IPS-18a (cell line): ENCODE measurements at regions not wholly inside any gene's neighbourhood (a gene's known extent, or its start where the extent isn't known, plus 50 kb on each side); places are given as distances from the start of the nearest gene placed in this dataset.
"Not testable (repeated sequence)": the region's sequence is repeated elsewhere in the genome, so short reads cannot be mapped to it uniquely, and the experiment has no call there.

Experiments used
- H3K27ac ChIP-seq: one replicate; pipeline ENCODE4 v1.5.1; 2013; ENCODE audit warnings: low read length
- H3K27me3 ChIP-seq: one replicate; pipeline ENCODE4 v1.6.1; 2013; ENCODE audit warnings: mild to moderate bottlenecking, low read length; ENCODE audit not compliant: control insufficient read depth, insufficient read depth
- H3K36me3 ChIP-seq: one replicate; pipeline ENCODE4 v1.6.1; 2013; ENCODE audit warnings: low read depth, low read length; ENCODE audit not compliant: control insufficient read depth
- H3K4me1 ChIP-seq: one replicate; pipeline ENCODE4 v1.6.1; 2013; ENCODE audit warnings: low read depth, low read length; ENCODE audit not compliant: control insufficient read depth
- H3K4me3 ChIP-seq: one replicate; pipeline ENCODE4 v1.5.1; 2013; ENCODE audit warnings: low read length
- H3K9ac ChIP-seq: one replicate; pipeline ENCODE4 v1.6.1; 2013; ENCODE audit warnings: mild to moderate bottlenecking, low read length, moderate library complexity
- H3K9me3 ChIP-seq: one replicate; pipeline ENCODE4 v1.6.1; 2013; ENCODE audit warnings: low read depth, low read length; ENCODE audit not compliant: control insufficient read depth

DNA sequence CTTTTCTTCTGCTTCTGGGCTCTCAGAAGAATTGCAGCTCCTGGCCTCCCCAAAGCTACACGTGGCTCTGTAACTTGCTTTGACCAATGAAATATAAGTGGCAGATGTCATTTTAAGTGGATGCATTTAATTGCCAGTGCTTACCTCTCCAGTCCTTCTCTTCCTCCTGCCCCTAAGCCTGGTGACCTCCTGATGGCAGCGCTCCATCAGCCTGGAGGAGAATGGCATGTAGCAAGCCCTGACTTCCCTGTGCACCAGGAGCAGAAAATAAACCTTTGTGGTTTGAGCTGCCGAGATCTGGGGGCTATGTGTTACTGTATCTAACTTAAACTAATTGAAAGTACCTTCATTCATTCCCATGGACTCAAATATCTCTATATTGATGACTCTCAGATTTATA is 304.7 kb upstream of the CHRNA7 start:
- not testable (repeated sequence) for H3K4me1 ChIP-seq, H3K9me3 ChIP-seq, H3K9ac ChIP-seq, H3K4me3 ChIP-seq, H3K27ac ChIP-seq, H3K27me3 ChIP-seq, H3K36me3 ChIP-seq

DNA sequence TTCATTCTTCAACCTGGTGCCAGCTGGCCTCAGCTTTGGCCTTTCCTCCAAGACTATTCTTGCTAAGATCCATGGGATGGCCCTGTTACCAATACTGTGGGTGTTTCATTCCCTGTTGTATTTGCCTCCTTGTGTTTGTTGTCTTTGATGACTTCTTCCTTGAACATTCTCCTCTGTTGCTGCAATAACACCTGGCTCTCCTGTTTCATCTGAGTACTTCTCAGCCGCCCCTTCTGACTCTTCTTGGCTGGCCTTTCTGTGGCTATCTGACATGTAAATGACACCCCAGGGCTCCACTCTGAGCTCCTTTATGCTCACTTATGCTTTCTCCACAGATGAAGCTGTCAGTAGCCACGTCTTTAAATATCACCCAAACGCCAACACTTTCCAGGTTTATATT is 302.7 kb upstream of the CHRNA7 start:
- Histone ChIP-seq H3K27me3 (no peaks in the 10 kb centered on the region), H3K27ac (no peak overlapping the region), H3K4me1 (peaks cover 3% of the 10 kb centered on the region), H3K9me3 (no peaks in the 10 kb centered on the region), H3K9ac (no peak overlapping the region), H3K36me3 (no peaks in the 10 kb centered on the region), H3K4me3 (no peak overlapping the region)

GRCh38 chr15:31732726-31733125 is 297.6 kb upstream of the CHRNA7 start:
- Histone ChIP-seq H3K9me3 (no peaks in the 10 kb centered on the region), H3K9ac (no peak overlapping the region), H3K4me3 (no peak overlapping the region), H3K27me3 (no peaks in the 10 kb centered on the region), H3K4me1 (peaks cover 2% of the 10 kb centered on the region), H3K27ac (no peak overlapping the region), H3K36me3 (no peaks in the 10 kb centered on the region)

- Histone ChIP-seq H3K4me1 (no peaks in the 10 kb centered on the region), H3K9ac (no peak overlapping the region), H3K27me3 (no peaks in the 10 kb centered on the region), H3K9me3 (no peaks in the 10 kb centered on the region), H3K36me3 (no peaks in the 10 kb centered on the region), H3K27ac (no peak overlapping the region), H3K4me3 (no peak overlapping the region)
Measured at GRCh38 chr15:31733424-31733823, 296.9 kb upstream of the CHRNA7 start.

DNA sequence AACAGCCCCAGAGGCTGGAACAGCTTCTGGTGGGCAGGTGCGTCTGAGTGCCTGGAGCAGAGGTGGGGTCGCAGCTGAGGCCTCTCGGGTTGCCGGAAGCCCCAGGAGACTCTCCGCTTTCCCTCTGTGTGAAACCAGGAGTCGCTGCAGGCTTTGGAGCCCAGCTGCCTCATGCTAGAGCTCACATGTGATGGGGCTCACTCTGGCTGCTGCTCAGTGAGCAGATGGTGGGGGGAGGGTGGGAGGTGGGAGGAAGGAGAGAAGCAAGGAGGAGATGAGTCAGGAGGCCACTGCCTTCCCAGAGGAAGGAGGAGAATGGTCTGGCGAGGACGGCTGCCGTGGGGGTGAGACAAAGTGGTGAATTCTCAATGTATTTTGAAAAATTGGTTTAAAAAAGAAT is 290.1 kb upstream of the CHRNA7 start:
- H3K27me3 ChIP-seq, result no peaks in the 10 kb centered on the region

GRCh38 chr15:31745841-31746240 is 284.5 kb upstream of the CHRNA7 start:
- no peak overlapping the region for H3K27ac ChIP-seq
- H3K4me3 ChIP-seq, result no peak overlapping the region
- no peaks in the 10 kb centered on the region for H3K36me3 ChIP-seq
- no peaks in the 10 kb centered on the region for H3K27me3 ChIP-seq
- H3K9ac ChIP-seq, result no peak overlapping the region
- no peaks in the 10 kb centered on the region for H3K4me1 ChIP-seq
- no peaks in the 10 kb centered on the region for H3K9me3 ChIP-seq

More for the DNA sequence above, 290.1 kb upstream of the CHRNA7 start:
- Histone ChIP-seq H3K4me3 (no peak overlapping the region), H3K27ac (no peak overlapping the region), H3K9ac (no peak overlapping the region), H3K4me1 (peaks cover 5% of the 10 kb centered on the region), H3K36me3 (no peaks in the 10 kb centered on the region), H3K9me3 (no peaks in the 10 kb centered on the region)

GRCh38 chr15:31752065-31752762 is 278.1 kb upstream of the CHRNA7 start:
- Histone ChIP-seq H3K9me3 (no peaks in the 10 kb centered on the region), H3K27me3 (no peaks in the 10 kb centered on the region), H3K4me3 (no peak overlapping the region), H3K27ac (no peak overlapping the region), H3K9ac (no peak overlapping the region), H3K4me1 (no peaks in the 10 kb centered on the region), H3K36me3 (no peaks in the 10 kb centered on the region)

GRCh38 chr15:31752905-31753304 is 277.4 kb upstream of the CHRNA7 start:
- no peaks in the 10 kb centered on the region for H3K36me3 ChIP-seq
- no peak overlapping the region for H3K9ac ChIP-seq
- H3K9me3 ChIP-seq, result no peaks in the 10 kb centered on the region
- no peaks in the 10 kb centered on the region for H3K4me1 ChIP-seq
- H3K27ac ChIP-seq, result no peak overlapping the region
- H3K27me3 ChIP-seq, result no peaks in the 10 kb centered on the region
- no peak overlapping the region for H3K4me3 ChIP-seq

- no peak overlapping the region for H3K4me3 ChIP-seq
- H3K9me3 ChIP-seq, result no peaks in the 10 kb centered on the region
- H3K4me1 ChIP-seq, result no peaks in the 10 kb centered on the region
- H3K27me3 ChIP-seq, result no peaks in the 10 kb centered on the region
- H3K9ac ChIP-seq, result no peak overlapping the region
- no peaks in the 10 kb centered on the region for H3K36me3 ChIP-seq
- H3K27ac ChIP-seq, result no peak overlapping the region
Measured at GRCh38 chr15:31758126-31758525, 272.2 kb upstream of the CHRNA7 start.

DNA sequence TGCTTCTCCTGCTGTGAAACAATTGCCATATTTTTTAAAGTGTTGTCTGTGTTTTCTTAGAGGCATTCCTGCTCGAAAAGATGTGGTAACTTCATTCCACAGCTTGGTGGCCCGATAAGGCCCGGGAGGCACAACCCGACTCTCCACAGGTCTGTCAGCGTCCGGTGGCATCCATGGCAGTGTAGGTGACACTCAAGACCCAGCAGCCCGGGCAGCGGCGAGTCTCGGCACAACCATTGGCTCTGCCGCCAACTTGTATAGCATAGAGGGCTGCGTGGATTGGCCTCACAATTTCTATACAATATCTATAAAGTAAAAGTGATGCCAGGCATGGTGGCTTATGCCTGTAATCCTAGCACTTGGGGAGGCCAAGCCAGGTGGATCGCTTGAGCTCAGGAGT is 262.3 kb upstream of the CHRNA7 start:
- H3K27me3 ChIP-seq, result no peaks in the 10 kb centered on the region
- no peak overlapping the region for H3K4me3 ChIP-seq
- H3K27ac ChIP-seq, result no peak overlapping the region

DNA sequence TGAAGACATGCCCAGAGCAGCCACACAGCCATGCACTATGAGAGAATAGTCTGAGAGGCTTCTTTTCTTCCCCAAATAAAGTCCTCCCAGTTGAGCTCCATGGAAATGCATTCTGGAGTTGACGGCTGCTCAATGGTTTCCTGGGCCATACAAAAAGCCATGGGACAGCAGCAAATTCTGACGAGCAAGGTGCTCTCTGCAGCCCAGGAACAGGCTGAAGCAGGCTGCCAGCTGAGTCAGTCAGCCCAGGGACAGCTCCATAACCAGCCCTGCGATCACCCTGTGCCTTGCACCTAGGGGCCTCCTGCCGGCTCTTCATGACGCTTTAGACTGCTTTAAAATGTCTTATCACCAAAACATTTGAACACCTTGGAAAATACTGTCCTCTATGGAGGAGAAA is 256.3 kb upstream of the CHRNA7 start:
- no peak overlapping the region for H3K27ac ChIP-seq
- no peak overlapping the region for H3K9ac ChIP-seq
- no peaks in the 10 kb centered on the region for H3K9me3 ChIP-seq
- H3K4me1 ChIP-seq, result no peaks in the 10 kb centered on the region
- H3K4me3 ChIP-seq, result no peak overlapping the region
- H3K36me3 ChIP-seq, result no peaks in the 10 kb centered on the region
- H3K27me3 ChIP-seq, result no peaks in the 10 kb centered on the region

More for the DNA sequence above, 262.3 kb upstream of the CHRNA7 start:
- H3K36me3 ChIP-seq, result no peaks in the 10 kb centered on the region
- H3K4me1 ChIP-seq, result no peaks in the 10 kb centered on the region
- no peaks in the 10 kb centered on the region for H3K9me3 ChIP-seq
- H3K9ac ChIP-seq, result no peak overlapping the region

GRCh38 chr15:31776039-31776438 is 254.3 kb upstream of the CHRNA7 start:
- Histone ChIP-seq H3K4me1 (no peaks in the 10 kb centered on the region), H3K27ac (no peak overlapping the region), H3K36me3 (no peaks in the 10 kb centered on the region)

More at GRCh38 chr15:31776039-31776438, 254.3 kb upstream of the CHRNA7 start:
- no peaks in the 10 kb centered on the region for H3K9me3 ChIP-seq
- H3K4me3 ChIP-seq, result no peak overlapping the region
- H3K27me3 ChIP-seq, result no peaks in the 10 kb centered on the region
- no peak overlapping the region for H3K9ac ChIP-seq
